MM.1S (cell line): ENCODE measurements at regions not wholly inside any gene's neighbourhood (a gene's known extent, or its start where the extent isn't known, plus 50 kb on each side); places are given as distances from the start of the nearest gene placed in this dataset.
"Not testable (repeated sequence)": the region's sequence is repeated elsewhere in the genome, so short reads cannot be mapped to it uniquely, and the experiment has no call there.

Experiments used
- CTCF ChIP-seq: fragments of 300-600 bp; sonication (generic); IDR thresholded peaks from 2 replicates; pipeline ENCODE4 v1.5.1; 2016; ENCODE audit warnings: antibody characterized with exemption, low read length, mixed read lengths
- EZH2 ChIP-seq: fragments of 300-600 bp; sonication (generic); optimal IDR thresholded peaks from 2 replicates; pipeline ENCODE3; 2017; ENCODE audit warnings: low read depth, mild to moderate bottlenecking, antibody characterized with exemption, low read length, mixed read lengths
- EZH2phosphoT487 ChIP-seq: fragments of 300-600 bp; sonication (generic); IDR thresholded peaks from 2 replicates; pipeline ENCODE4 v1.6.1; 2018; ENCODE audit warnings: antibody characterized with exemption, low read length

- TF ChIP-seq CTCF, EZH2, EZH2phosphoT487: not testable (repeated sequence)
These were observed 313.3 kb upstream of the ADAMTS9 start for GRCh38 chr3:65001119-65001518.
